Rectal smooth muscle tissue (tissue), 1 donor: ENCODE measurements at regions not wholly inside any gene's neighbourhood (a gene's known extent, or its start where the extent isn't known, plus 50 kb on each side); places are given as distances from the start of the nearest gene placed in this dataset.
"Not testable (repeated sequence)": the region's sequence is repeated elsewhere in the genome, so short reads cannot be mapped to it uniquely, and the experiment has no call there.

Source experiments
- H3K27ac ChIP-seq: one replicate; pipeline ENCODE4 v1.7.0; 2013; ENCODE audit warnings: low read depth, low read length, inconsistent platforms
- H3K27me3 ChIP-seq: one replicate; pipeline ENCODE4 v1.7.0; 2013; ENCODE audit warnings: low read length; ENCODE audit not compliant: control insufficient read depth, insufficient read depth
- H3K36me3 ChIP-seq: one replicate; pipeline ENCODE4 v1.7.0; 2013; ENCODE audit warnings: low read length; ENCODE audit not compliant: control insufficient read depth, insufficient read depth
- H3K4me1 ChIP-seq: one replicate; pipeline ENCODE4 v1.7.0; 2013; ENCODE audit warnings: low read length; ENCODE audit not compliant: control insufficient read depth, insufficient read depth
- H3K4me3 ChIP-seq: one replicate; pipeline ENCODE4 v1.7.0; 2013; ENCODE audit warnings: low read length
- H3K9ac ChIP-seq: one replicate; pipeline ENCODE4 v1.7.0; 2013; ENCODE audit warnings: low read length

GRCh38 chr5:85488295-85488694 is 1103.6 kb upstream of the EDIL3 start:
- Histone ChIP-seq H3K4me3 (no peak overlapping the region), H3K4me1 (no peaks in the 10 kb centered on the region), H3K36me3 (no peaks in the 10 kb centered on the region), H3K27me3 (no peaks in the 10 kb centered on the region), H3K27ac (no peak overlapping the region), H3K9ac (no peak overlapping the region)

GRCh38 chr5:85500869-85501268 is 1116.2 kb upstream of the EDIL3 start:
- no peaks in the 10 kb centered on the region for H3K27me3 ChIP-seq
- no peaks in the 10 kb centered on the region for H3K4me1 ChIP-seq
- no peak overlapping the region for H3K27ac ChIP-seq
- H3K36me3 ChIP-seq = no peaks in the 10 kb centered on the region
- no peak overlapping the region for H3K9ac ChIP-seq
- H3K4me3 ChIP-seq = no peak overlapping the region

- Histone ChIP-seq H3K27ac (no peak overlapping the region), H3K4me1 (no peaks in the 10 kb centered on the region), H3K27me3 (no peaks in the 10 kb centered on the region), H3K4me3 (no peak overlapping the region), H3K9ac (no peak overlapping the region), H3K36me3 (no peaks in the 10 kb centered on the region)
Measured at GRCh38 chr5:85512896-85513295, 1104.8 kb upstream of the COX7C start.

GRCh38 chr5:85515588-85515987 is 1102.2 kb upstream of the COX7C start:
- no peaks in the 10 kb centered on the region for H3K4me1 ChIP-seq
- no peak overlapping the region for H3K9ac ChIP-seq
- no peak overlapping the region for H3K4me3 ChIP-seq
- no peaks in the 10 kb centered on the region for H3K36me3 ChIP-seq
- no peaks in the 10 kb centered on the region for H3K27me3 ChIP-seq
- H3K27ac ChIP-seq = no peak overlapping the region

GRCh38 chr5:85517386-85517785 is 1100.4 kb upstream of the COX7C start:
- Histone ChIP-seq H3K36me3 (no peaks in the 10 kb centered on the region), H3K4me1 (no peaks in the 10 kb centered on the region), H3K27ac (no peak overlapping the region), H3K4me3 (no peak overlapping the region), H3K9ac (no peak overlapping the region), H3K27me3 (no peaks in the 10 kb centered on the region)

GRCh38 chr5:85533341-85534047 is 1084.2 kb upstream of the COX7C start:
- Histone ChIP-seq H3K27me3 (no peaks in the 10 kb centered on the region), H3K9ac (no peak overlapping the region), H3K4me1 (no peaks in the 10 kb centered on the region), H3K36me3 (no peaks in the 10 kb centered on the region), H3K27ac (no peak overlapping the region), H3K4me3 (no peak overlapping the region)

- no peaks in the 10 kb centered on the region for H3K36me3 ChIP-seq
- H3K9ac ChIP-seq = no peak overlapping the region
- no peak overlapping the region for H3K4me3 ChIP-seq
- no peaks in the 10 kb centered on the region for H3K27me3 ChIP-seq
- no peak overlapping the region for H3K27ac ChIP-seq
- H3K4me1 ChIP-seq = no peaks in the 10 kb centered on the region
Measured at GRCh38 chr5:85538362-85538761, 1079.4 kb upstream of the COX7C start.

GRCh38 chr5:85545129-85545528 is 1072.6 kb upstream of the COX7C start:
- Histone ChIP-seq H3K27me3 (no peaks in the 10 kb centered on the region), H3K36me3 (no peaks in the 10 kb centered on the region), H3K27ac (no peak overlapping the region), H3K9ac (no peak overlapping the region), H3K4me1 (no peaks in the 10 kb centered on the region), H3K4me3 (no peak overlapping the region)

- no peak overlapping the region for H3K27ac ChIP-seq
- no peak overlapping the region for H3K9ac ChIP-seq
- H3K36me3 ChIP-seq = no peaks in the 10 kb centered on the region
- no peak overlapping the region for H3K4me3 ChIP-seq
- no peaks in the 10 kb centered on the region for H3K4me1 ChIP-seq
- H3K27me3 ChIP-seq = no peaks in the 10 kb centered on the region
Measured at GRCh38 chr5:85549229-85549628, 1068.5 kb upstream of the COX7C start.

GRCh38 chr5:85549836-85550599 is 1067.7 kb upstream of the COX7C start:
- H3K4me1 ChIP-seq = no peaks in the 10 kb centered on the region

GRCh38 chr5:85556464-85556863 is 1061.3 kb upstream of the COX7C start:
- Histone ChIP-seq H3K27me3 (no peaks in the 10 kb centered on the region), H3K4me3 (no peak overlapping the region), H3K9ac (no peak overlapping the region), H3K27ac (no peak overlapping the region), H3K36me3 (no peaks in the 10 kb centered on the region), H3K4me1 (no peaks in the 10 kb centered on the region)

More at GRCh38 chr5:85549836-85550599, 1067.7 kb upstream of the COX7C start:
- no peak overlapping the region for H3K27ac ChIP-seq
- no peak overlapping the region for H3K4me3 ChIP-seq
- H3K36me3 ChIP-seq = no peaks in the 10 kb centered on the region
- no peaks in the 10 kb centered on the region for H3K27me3 ChIP-seq
- H3K9ac ChIP-seq = no peak overlapping the region

GRCh38 chr5:85576666-85577065 is 1041.1 kb upstream of the COX7C start:
- Histone ChIP-seq H3K4me3 (no peak overlapping the region), H3K27me3 (no peaks in the 10 kb centered on the region), H3K9ac (no peak overlapping the region), H3K27ac (no peak overlapping the region), H3K4me1 (no peaks in the 10 kb centered on the region), H3K36me3 (no peaks in the 10 kb centered on the region)

GRCh38 chr5:85587806-85588205 is 1029.9 kb upstream of the COX7C start:
- not testable (repeated sequence) for H3K4me1 ChIP-seq, H3K27me3 ChIP-seq, H3K36me3 ChIP-seq, H3K9ac ChIP-seq, H3K27ac ChIP-seq, H3K4me3 ChIP-seq
